Caco-2 (cell line): ENCODE measurements at regions not wholly inside any gene's neighbourhood (a gene's known extent, or its start where the extent isn't known, plus 50 kb on each side); places are given as distances from the start of the nearest gene placed in this dataset.

Experiments used
- BruUV-seq: library from RNA; stranded (reverse); fragments of 400-500 nt; replicated peaks from 2 replicates; lab custom pipeline; 2021; lab: Mats Ljungman, UMichigan
- CTCF ChIA-PET: fragments of 300-600 bp; sonication (Branson Sonifier 250); formaldehyde crosslinking; loops from one replicate; lab custom pipeline; 2022; ENCODE audit warnings: antibody characterized with exemption; lab: Charles Lee
- POLR2A ChIA-PET: fragments of 300-600 bp; sonication (Branson Sonifier 250); formaldehyde crosslinking; loops from one replicate; lab custom pipeline; 2022; ENCODE audit warnings: antibody characterized with exemption; lab: Charles Lee
- DNase-seq, 2 experiments: peaks; one replicate each; pipeline versions ENCODE4 v3.0.0 to v3.0.0-alpha.2; 2020 to 2022
- H3K27me3 ChIP-seq: replicated peaks from 2 replicates; pipeline ENCODE4 v1.6.0; 2011; ENCODE audit warnings: low read length; ENCODE audit not compliant: control insufficient read depth, insufficient read depth
- H3K36me3 ChIP-seq: 2 replicates; pipeline ENCODE4 v1.5.1; 2011; ENCODE audit warnings: low read length; ENCODE audit not compliant: control insufficient read depth, insufficient read depth
- H3K4me1 ChIP-seq: fragments of 250-450 bp; sonication (Bioruptor Pico); 2 replicates; pipeline ENCODE4 v1.5.1; 2020; ENCODE audit warnings: mild to moderate bottlenecking
- H3K4me3 ChIP-seq: 2 replicates; pipeline ENCODE4 v1.5.1; 2011; ENCODE audit warnings: low read depth, mild to moderate bottlenecking, control low read depth, low read length
- H3K9me3 ChIP-seq: fragments of 250-450 bp; sonication (Bioruptor Pico); 2 replicates; pipeline ENCODE4 v1.5.1; 2020; ENCODE audit warnings: mild to moderate bottlenecking, moderate library complexity
- H3K27ac Mint-ChIP-seq: one replicate; pipeline ENCODE4 v1.8.0; 2022; ENCODE audit warnings: mixed read lengths; ENCODE audit not compliant: unreplicated experiment
- H3K27me3 Mint-ChIP-seq: one replicate; pipeline ENCODE4 v1.8.0; 2022; ENCODE audit warnings: mixed read lengths; ENCODE audit not compliant: insufficient read depth, unreplicated experiment
- H3K36me3 Mint-ChIP-seq: one replicate; pipeline ENCODE4 v1.8.0; 2022; ENCODE audit warnings: mild to moderate bottlenecking, mixed read lengths; ENCODE audit not compliant: insufficient read depth, unreplicated experiment
- H3K4me1 Mint-ChIP-seq: one replicate; pipeline ENCODE4 v1.8.0; 2022; ENCODE audit warnings: low read depth, mixed read lengths; ENCODE audit not compliant: unreplicated experiment
- H3K4me3 Mint-ChIP-seq: one replicate; pipeline ENCODE4 v1.8.0; 2022; ENCODE audit warnings: mild to moderate bottlenecking, moderate library complexity, mixed read lengths; ENCODE audit not compliant: unreplicated experiment
- H3K9me3 Mint-ChIP-seq: one replicate; pipeline ENCODE4 v1.8.0; 2022; ENCODE audit warnings: mixed read lengths; ENCODE audit not compliant: unreplicated experiment
- intact Hi-C: fragments of 100-400 bp; cut with micrococcal nuclease; formaldehyde crosslinking; loops from one replicate; pipeline ENCODE4 v1.10.0; 2022; ENCODE audit not compliant: unreplicated experiment
- TF ChIP-seq, protein P1 (sequence below), 2 experiments: fragments of 200-600 bp in 1 of 2; IDR thresholded peaks; 1 replicate in 1 of 2; 2 replicates in 1 of 2; pipeline versions ENCODE4 v1.5.1 to v1.8.0; 2011 to 2022; ENCODE audit warnings: antibody characterized with exemption in 1 of 2, control low read depth in 1 of 2, inconsistent platforms in 1 of 2, low read depth in 1 of 2, low read length in 1 of 2, mild to moderate bottlenecking in 1 of 2, moderate library complexity in 1 of 2; ENCODE audit not compliant: insufficient read depth in 1 of 2, severe bottlenecking in 1 of 2, unreplicated experiment in 1 of 2

DNA sequence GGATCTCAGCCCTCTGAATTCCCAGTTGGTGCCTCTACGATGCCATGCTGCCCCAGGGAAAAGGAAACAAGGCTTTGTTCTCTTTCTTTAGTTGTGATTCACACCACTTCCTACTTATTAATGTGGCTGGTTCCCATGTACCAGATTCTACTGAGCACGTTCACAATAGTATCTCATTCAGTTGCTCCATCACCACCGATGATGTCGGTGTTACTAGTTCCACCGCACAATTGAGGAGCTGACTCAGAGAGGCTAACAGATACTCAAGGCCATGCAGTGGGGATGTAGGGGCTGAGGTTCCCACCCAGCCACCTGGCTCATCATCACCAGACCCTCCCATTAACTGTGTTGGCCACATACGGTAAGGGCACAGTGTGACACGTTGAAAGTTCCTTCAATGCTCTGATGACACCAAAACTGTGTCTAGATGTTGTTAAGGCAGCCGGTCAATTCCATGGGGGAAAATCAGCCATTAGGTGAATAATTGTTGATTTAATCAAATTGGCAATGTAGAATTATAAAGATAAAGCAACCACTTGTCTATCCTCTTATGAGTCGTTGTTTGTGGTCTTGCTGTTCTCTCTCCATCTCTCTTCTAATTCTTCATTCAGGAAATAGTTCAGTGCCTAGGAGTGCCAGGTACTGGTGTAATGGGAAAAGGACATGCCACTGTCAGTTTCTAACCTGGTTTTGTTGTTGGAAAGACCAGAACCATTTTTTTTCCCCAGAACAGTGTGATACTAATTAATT is 244.2 kb upstream of the CRY1 start:
- H3K27me3 Mint-ChIP-seq: peaks cover 21% of the 10 kb centered on the region
- Histone ChIP-seq H3K36me3 (no peaks in the 10 kb centered on the region), H3K4me1 (no peaks in the 10 kb centered on the region), H3K9me3 (no peaks in the 10 kb centered on the region), H3K27me3 (no peaks in the 10 kb centered on the region), H3K4me3 (no peak overlapping the region)
- ChIA-PET POLR2A (no interaction called here), CTCF (no interaction called here)
- H3K36me3 Mint-ChIP-seq: no peaks in the 10 kb centered on the region
- H3K9me3 Mint-ChIP-seq: no peaks in the 10 kb centered on the region
- no TSS peak for BruUV-seq
- TF ChIP-seq, protein P1, sequence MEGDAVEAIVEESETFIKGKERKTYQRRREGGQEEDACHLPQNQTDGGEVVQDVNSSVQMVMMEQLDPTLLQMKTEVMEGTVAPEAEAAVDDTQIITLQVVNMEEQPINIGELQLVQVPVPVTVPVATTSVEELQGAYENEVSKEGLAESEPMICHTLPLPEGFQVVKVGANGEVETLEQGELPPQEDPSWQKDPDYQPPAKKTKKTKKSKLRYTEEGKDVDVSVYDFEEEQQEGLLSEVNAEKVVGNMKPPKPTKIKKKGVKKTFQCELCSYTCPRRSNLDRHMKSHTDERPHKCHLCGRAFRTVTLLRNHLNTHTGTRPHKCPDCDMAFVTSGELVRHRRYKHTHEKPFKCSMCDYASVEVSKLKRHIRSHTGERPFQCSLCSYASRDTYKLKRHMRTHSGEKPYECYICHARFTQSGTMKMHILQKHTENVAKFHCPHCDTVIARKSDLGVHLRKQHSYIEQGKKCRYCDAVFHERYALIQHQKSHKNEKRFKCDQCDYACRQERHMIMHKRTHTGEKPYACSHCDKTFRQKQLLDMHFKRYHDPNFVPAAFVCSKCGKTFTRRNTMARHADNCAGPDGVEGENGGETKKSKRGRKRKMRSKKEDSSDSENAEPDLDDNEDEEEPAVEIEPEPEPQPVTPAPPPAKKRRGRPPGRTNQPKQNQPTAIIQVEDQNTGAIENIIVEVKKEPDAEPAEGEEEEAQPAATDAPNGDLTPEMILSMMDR (IDR thresholded peaks at IDR 0.05; ENCODE audit: insufficient read depth in 1 of 2, low read depth in 1 of 2, low read length in 1 of 2, severe bottlenecking in 1 of 2, unreplicated experiment in 1 of 2): no peak
- no peak overlapping the region for H3K4me3 Mint-ChIP-seq
- DNase-seq: no peak
- no peaks in the 10 kb centered on the region for H3K4me1 Mint-ChIP-seq
- no peak overlapping the region for H3K27ac Mint-ChIP-seq
- intact Hi-C loops: no loop called here

DNA sequence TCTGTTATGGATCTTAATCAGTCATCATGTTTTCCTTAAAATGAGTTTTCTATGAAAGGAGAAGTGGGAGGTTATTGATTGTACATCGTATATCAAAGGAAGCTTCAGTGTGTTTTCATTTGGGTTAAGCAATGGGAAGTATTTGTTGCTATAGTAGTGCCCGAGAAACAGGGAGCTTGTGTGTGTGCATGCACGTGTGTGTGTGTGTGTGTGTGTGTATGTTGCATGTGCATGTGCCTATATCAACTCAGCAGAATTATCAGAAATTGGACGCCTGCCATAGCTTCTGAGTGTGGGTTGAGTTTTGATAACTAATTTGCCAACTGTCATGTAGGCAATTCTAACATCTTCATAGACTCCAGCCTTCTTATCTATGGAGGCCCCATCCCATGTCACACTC is 246.1 kb upstream of the CRY1 start:
- POLR2A ChIA-PET: no interaction called here
- Histone ChIP-seq H3K36me3 (no peaks in the 10 kb centered on the region), H3K4me3 (no peak overlapping the region), H3K4me1 (no peaks in the 10 kb centered on the region), H3K9me3 (no peaks in the 10 kb centered on the region), H3K27me3 (no peaks in the 10 kb centered on the region)
- Mint-ChIP-seq H3K27me3 (peaks cover 13% of the 10 kb centered on the region), H3K36me3 (no peaks in the 10 kb centered on the region), H3K4me1 (no peaks in the 10 kb centered on the region), H3K9me3 (no peaks in the 10 kb centered on the region), H3K27ac (no peak overlapping the region), H3K4me3 (no peak overlapping the region)
- BruUV-seq: no TSS peak
- CTCF ChIA-PET: no interaction called here
- no peak for DNase-seq
- intact Hi-C loops: no loop called here
- TF ChIP-seq, protein P1 (IDR thresholded peaks at IDR 0.05; ENCODE audit: insufficient read depth in 1 of 2, low read depth in 1 of 2, low read length in 1 of 2, severe bottlenecking in 1 of 2, unreplicated experiment in 1 of 2): no peak

DNA sequence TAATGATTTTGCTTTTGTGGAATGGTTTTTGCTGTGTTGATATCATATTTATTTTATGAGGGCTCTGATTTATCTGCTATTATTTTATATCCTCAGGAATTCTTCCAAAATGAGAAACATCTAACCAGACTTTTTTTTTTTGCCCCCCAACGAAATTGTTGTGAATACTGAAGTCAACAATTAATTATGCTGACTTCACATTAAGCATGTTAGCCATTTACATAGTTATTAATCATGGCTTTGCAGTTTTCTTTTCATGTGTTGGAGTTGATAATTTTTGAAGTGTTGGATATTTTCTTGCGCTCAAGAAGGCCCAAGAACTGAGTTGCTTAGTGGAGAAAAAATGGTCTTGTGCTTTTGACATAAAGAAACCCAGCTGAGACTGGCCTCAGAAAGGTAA is 246.6 kb upstream of the CRY1 start:
- no peaks in the 10 kb centered on the region for H3K4me1 ChIP-seq
- Mint-ChIP-seq H3K27ac (no peak overlapping the region), H3K27me3 (peaks cover 11% of the 10 kb centered on the region), H3K4me1 (no peaks in the 10 kb centered on the region), H3K36me3 (no peaks in the 10 kb centered on the region), H3K9me3 (no peaks in the 10 kb centered on the region), H3K4me3 (no peak overlapping the region)
- POLR2A ChIA-PET: no interaction called here
- TF ChIP-seq, protein P1 (IDR thresholded peaks at IDR 0.05; ENCODE audit: insufficient read depth in 1 of 2, low read depth in 1 of 2, low read length in 1 of 2, severe bottlenecking in 1 of 2, unreplicated experiment in 1 of 2): no peak
- H3K4me3 ChIP-seq: no peak overlapping the region
- H3K36me3 ChIP-seq: no peaks in the 10 kb centered on the region
- no peak for DNase-seq
- H3K9me3 ChIP-seq: no peaks in the 10 kb centered on the region
- H3K27me3 ChIP-seq: no peaks in the 10 kb centered on the region
- intact Hi-C loops: no loop called here
- BruUV-seq: no TSS peak
- CTCF ChIA-PET: no interaction called here
